ENCODE measurements at regions not wholly inside any gene's neighbourhood (a gene's known extent, or its start where the extent isn't known, plus 50 kb on each side); places are given as distances from the start of the nearest gene placed in this dataset.

DNA sequence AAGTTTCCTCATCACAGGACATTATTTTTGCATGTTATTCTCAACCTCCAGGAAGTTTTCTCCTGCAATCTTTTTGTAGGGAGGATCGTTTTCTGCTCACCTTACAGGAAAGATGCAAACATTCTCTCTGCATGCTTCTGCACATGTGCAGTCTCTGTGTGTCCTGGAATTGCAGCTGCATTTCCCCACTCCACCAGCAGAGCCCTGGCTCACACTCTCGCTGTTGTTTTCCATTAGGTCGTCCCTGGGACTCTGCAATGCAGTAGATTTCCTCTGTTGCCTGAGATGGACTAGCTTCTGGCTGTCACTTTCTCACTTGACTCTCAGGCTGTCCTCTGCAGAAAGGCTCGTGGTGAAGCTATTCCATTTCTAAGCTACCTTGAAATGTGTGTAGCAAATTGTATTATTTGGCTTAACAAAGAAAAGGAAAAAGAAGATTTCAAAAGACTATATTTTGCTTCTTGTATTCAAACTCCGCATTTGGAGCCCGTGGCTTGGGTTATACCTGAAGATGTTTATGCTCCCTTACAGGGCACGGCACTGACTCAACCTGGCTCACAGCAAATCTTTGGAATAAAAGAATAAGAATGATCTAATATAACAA lies 346.7 kb downstream of the RAD51AP2 start:
- Mint-ChIP-seq H3K4me3 (no peak overlapping the region), H3K4me1 (ENCODE audit: low read depth) (no peaks in the 10 kb centered on the region), H3K27ac (no peak overlapping the region), H3K9me3 (no peaks in the 10 kb centered on the region), H3K36me3 (ENCODE audit: low read depth) (no peaks in the 10 kb centered on the region), H3K27me3 (no peaks in the 10 kb centered on the region)
- intact Hi-C loops (cut with micrococcal nuclease), result no loop called here

DNA sequence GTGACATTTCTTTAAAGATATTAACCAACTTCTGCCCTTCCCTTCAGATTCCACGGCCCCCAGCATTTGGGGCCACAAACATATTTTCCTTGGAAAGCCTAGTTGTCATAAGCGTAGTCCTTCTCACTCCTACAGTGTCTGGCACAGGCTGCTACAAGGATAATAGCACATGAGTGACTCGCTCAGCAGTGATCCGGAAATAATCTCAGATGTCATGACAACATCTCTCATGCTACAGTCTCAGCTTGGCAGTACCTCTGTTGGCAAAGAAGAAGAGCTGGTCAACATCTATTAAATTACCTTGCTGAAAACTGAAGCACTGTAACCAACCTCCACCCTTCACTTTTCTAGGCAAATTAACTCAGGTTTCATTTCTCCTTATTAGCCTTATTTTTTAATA lies 351.7 kb downstream of the RAD51AP2 start:
- intact Hi-C loops (cut with micrococcal nuclease), result no loop called here
- H3K27ac Mint-ChIP-seq, result no peak overlapping the region
- H3K4me3 Mint-ChIP-seq, result no peak overlapping the region
- no peaks in the 10 kb centered on the region for H3K36me3 Mint-ChIP-seq (ENCODE audit: low read depth)
- no peaks in the 10 kb centered on the region for H3K4me1 Mint-ChIP-seq (ENCODE audit: low read depth)
- H3K9me3 Mint-ChIP-seq, result no peaks in the 10 kb centered on the region
- H3K27me3 Mint-ChIP-seq, result no peaks in the 10 kb centered on the region

DNA sequence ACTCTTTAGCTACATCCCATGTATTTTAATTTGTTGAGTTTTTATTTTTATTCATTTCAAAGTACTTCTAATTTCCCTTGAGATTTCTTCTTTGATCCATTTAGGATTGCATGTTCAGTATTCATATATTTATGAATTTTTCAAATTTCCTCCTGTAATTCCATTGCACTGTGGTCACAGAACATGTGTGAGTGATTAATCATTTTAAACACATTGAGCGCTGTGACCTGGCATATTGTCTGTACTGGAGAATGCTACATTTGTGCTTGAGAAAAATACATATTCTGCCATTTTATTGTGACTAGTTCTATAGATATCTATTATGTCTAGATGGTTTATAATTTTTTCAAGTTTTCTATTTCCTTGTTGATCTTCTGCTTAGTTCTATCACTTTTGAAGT lies 353.7 kb downstream of the RAD51AP2 start:
- Mint-ChIP-seq H3K4me1 (ENCODE audit: low read depth) (no peaks in the 10 kb centered on the region), H3K9me3 (no peaks in the 10 kb centered on the region), H3K36me3 (ENCODE audit: low read depth) (no peaks in the 10 kb centered on the region), H3K27me3 (no peaks in the 10 kb centered on the region), H3K4me3 (no peak overlapping the region), H3K27ac (no peak overlapping the region)
- intact Hi-C loops (cut with micrococcal nuclease), result no loop called here

DNA sequence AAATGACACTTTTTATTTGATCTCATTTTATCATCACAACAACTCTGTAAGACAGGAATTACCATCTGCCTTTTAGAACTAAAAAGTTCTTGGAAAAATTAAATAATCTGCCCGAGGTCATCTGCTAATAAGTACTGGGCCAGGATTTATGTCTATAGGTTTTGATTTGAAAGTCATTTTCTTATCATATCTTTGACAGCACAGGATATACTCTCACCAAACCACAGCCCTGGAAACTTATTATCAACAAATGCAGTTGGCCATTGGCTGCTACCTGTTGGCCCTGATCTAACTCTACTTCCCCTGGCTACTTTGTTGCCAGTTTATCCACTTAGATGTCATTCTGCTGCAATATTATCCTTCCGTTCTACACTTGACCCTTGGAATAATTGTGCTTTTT lies 354.6 kb downstream of the RAD51AP2 start:
- H3K4me3 Mint-ChIP-seq, result no peak overlapping the region
- no peaks in the 10 kb centered on the region for H3K9me3 Mint-ChIP-seq
- no peak overlapping the region for H3K27ac Mint-ChIP-seq
- H3K36me3 Mint-ChIP-seq (ENCODE audit: low read depth), result no peaks in the 10 kb centered on the region
- no peaks in the 10 kb centered on the region for H3K4me1 Mint-ChIP-seq (ENCODE audit: low read depth)
- no peaks in the 10 kb centered on the region for H3K27me3 Mint-ChIP-seq
- intact Hi-C loops (cut with micrococcal nuclease), result no loop called here

DNA sequence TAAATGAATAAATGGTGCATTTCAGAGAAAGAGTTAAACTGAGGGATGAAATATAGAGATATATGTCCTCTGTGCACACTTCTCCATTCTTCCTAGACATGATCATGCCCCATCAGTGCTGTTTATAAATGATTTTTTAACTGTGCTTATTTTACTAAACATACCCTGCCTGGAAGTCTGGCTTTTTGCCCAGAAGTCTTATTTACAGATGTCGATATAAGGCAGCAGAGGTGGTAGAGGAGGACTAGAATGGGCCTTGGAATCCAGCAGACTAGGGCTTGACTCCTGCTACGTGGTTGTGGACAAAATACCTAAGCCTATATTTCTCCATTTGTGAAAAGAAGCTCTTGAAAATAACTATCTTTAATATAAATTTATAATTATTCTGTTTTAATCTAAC lies 355.5 kb downstream of the RAD51AP2 start:
- H3K9me3 Mint-ChIP-seq, result no peaks in the 10 kb centered on the region
- H3K27ac Mint-ChIP-seq, result no peak overlapping the region
- no peaks in the 10 kb centered on the region for H3K27me3 Mint-ChIP-seq
- intact Hi-C loops (cut with micrococcal nuclease), result no loop called here
- no peak overlapping the region for H3K4me3 Mint-ChIP-seq
- no peaks in the 10 kb centered on the region for H3K4me1 Mint-ChIP-seq (ENCODE audit: low read depth)
- H3K36me3 Mint-ChIP-seq (ENCODE audit: low read depth), result no peaks in the 10 kb centered on the region

DNA sequence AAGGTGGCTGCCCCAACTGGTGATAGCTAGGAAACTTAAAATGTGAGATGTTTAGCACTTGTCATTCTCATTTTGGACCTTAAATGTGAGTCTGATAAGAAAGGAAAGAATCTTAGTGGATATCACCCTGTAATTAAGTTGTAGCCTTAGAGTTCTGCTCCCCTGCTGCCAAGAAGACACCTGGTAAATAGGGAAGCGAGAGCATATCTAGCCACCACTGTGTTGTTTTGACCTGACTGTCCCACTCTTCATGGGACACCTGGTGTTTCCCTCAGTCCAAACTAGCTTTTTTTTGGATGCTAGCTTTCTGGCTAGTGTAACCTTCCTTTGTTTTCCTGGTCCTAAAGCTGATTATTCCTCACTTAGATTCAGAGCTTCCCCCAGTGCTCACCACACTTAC lies 357.6 kb downstream of the RAD51AP2 start:
- Mint-ChIP-seq H3K9me3 (no peaks in the 10 kb centered on the region), H3K4me1 (ENCODE audit: low read depth) (no peaks in the 10 kb centered on the region), H3K27ac (no peak overlapping the region), H3K36me3 (ENCODE audit: low read depth) (no peaks in the 10 kb centered on the region), H3K4me3 (no peak overlapping the region), H3K27me3 (no peaks in the 10 kb centered on the region)
- intact Hi-C loops (cut with micrococcal nuclease), result no loop called here

DNA sequence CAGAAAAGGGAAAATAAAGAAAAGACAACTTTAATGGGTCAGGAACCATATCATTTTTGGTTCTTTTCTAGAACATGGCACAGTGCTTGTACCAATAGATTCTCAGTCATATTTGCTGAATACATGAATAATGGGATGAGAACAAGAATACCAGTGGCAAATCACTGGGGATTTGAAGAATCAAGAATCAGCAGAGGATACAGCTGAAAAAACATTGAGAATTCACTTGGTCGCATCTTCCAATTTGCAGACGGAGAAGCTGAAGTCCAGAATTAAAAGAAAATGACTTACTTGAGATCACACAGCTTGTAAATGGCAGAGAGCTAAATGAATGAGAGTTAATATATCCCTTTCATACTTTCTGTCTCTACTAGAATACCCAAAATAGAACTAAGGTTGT lies 362.2 kb downstream of the RAD51AP2 start:
- H3K36me3 Mint-ChIP-seq (ENCODE audit: low read depth), result no peaks in the 10 kb centered on the region
- H3K9me3 Mint-ChIP-seq, result no peaks in the 10 kb centered on the region
- H3K4me3 Mint-ChIP-seq, result no peak overlapping the region
- intact Hi-C loops (cut with micrococcal nuclease), result no loop called here
- H3K27ac Mint-ChIP-seq, result no peak overlapping the region
- no peaks in the 10 kb centered on the region for H3K4me1 Mint-ChIP-seq (ENCODE audit: low read depth)
- H3K27me3 Mint-ChIP-seq, result no peaks in the 10 kb centered on the region

DNA sequence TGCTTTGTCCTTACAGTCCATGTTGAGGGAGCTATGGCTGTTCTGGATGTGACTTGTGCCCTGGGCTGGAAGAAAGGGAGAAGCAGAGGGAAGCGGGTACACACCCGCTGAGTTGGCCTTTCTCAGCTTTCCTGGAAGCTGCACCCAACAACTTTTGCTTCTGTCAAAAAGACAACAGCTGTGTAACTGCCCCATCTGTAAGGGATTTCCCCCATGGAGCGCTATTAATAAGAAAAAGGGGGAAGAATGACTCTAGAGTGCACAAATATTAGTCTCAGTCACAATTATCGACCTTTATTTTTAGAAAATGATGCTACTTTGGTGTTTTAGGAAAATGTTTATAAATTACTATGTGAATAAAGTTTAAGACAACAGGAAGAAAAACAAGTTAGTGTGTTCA lies 368.3 kb downstream of the RAD51AP2 start:
- intact Hi-C loops (cut with micrococcal nuclease), result loop anchor here (2.0 kb wide), 1 partner anchor 377 kb away; no protein-coding TSS in a partner anchor
- Mint-ChIP-seq H3K36me3 (ENCODE audit: low read depth) (no peaks in the 10 kb centered on the region), H3K27ac (no peak overlapping the region), H3K4me1 (ENCODE audit: low read depth) (no peaks in the 10 kb centered on the region), H3K4me3 (no peak overlapping the region), H3K27me3 (no peaks in the 10 kb centered on the region), H3K9me3 (no peaks in the 10 kb centered on the region)

DNA sequence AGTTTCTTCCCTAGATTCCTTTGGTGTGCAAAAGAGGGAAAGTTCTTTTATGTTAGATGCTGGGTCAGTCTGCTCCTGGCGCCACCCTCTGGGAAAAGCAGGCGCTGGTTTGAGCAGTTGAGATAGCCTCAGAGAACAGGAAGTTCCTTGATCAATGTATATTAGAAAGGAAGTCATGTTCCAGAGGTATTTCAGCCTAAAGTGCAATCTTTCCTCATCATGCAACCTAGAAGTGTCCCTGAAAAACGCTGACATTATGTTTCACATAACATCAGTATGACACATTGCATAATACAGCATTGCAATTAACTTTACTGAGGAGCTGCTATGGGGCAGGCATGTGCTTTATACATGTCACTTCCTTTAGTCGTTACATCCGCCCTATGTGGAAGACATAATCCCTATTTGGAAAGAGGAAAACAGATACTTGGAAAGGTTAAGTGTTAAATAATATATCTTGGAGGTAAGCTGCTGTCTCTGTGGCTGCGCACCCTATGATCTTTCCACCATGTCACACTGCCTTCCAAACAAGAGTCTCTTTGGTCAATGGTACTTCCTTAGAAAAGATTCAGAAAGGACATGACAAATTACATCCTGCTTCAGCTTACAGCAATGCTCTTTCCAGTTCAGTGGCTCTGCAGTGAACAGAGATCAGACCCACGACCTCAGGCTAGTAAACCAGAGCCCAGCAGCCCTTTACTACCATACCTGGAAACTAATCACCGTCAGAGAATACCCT lies 369.7 kb downstream of the RAD51AP2 start:
- Mint-ChIP-seq H3K27ac (no peak overlapping the region), H3K36me3 (ENCODE audit: low read depth) (no peaks in the 10 kb centered on the region), H3K27me3 (no peaks in the 10 kb centered on the region), H3K9me3 (no peaks in the 10 kb centered on the region), H3K4me3 (no peak overlapping the region), H3K4me1 (ENCODE audit: low read depth) (no peaks in the 10 kb centered on the region)
- intact Hi-C loops (cut with micrococcal nuclease), result loop anchor here (2.0 kb wide), 1 partner anchor 376 kb away; no protein-coding TSS in a partner anchor

DNA sequence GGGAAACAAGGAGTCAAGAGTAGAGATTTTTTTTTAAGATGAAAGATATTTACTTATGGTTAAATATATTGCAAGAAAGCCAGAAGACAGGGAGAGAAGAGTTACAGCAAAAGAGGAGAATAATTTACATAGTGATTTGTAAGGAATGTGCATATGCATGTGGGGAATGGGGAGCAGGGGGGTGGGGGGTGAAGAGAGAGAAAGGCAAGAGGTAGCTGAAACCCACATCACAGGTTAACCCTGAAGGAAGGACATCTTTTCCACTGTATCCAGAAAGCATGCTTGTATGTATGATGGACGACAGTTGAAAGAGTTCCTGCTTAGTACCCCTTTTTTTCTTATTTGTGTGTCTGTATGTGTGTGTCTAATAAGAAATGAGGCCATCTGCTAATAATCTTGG lies 371.9 kb downstream of the RAD51AP2 start:
- H3K4me3 Mint-ChIP-seq, result no peak overlapping the region
- H3K27me3 Mint-ChIP-seq, result no peaks in the 10 kb centered on the region
- H3K27ac Mint-ChIP-seq, result no peak overlapping the region
- H3K4me1 Mint-ChIP-seq (ENCODE audit: low read depth), result no peaks in the 10 kb centered on the region
- H3K36me3 Mint-ChIP-seq (ENCODE audit: low read depth), result no peaks in the 10 kb centered on the region
- no peaks in the 10 kb centered on the region for H3K9me3 Mint-ChIP-seq
- intact Hi-C loops (cut with micrococcal nuclease), result no loop called here

DNA sequence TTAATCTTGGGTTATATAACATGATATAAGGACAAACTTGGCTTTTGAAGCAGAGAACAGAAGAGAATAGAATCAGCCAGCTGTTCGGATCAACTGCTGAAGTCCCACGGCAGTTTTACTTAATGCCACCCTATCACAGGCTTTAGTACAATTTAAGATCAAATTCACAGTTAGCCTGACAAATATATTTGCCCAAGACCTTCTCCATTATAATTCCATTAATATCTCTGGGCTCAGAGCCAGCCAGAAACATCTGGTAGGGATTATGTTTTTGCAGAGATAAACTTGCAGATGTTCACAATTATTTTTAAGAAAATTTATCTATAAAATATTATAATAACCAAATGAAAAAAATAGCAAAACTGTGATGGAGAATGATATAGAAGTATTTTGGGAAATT lies 381.4 kb downstream of the RAD51AP2 start:
- H3K4me3 Mint-ChIP-seq, result no peak overlapping the region
- no peak overlapping the region for H3K27ac Mint-ChIP-seq
- intact Hi-C loops (cut with micrococcal nuclease), result no loop called here
- no peaks in the 10 kb centered on the region for H3K9me3 Mint-ChIP-seq
- no peaks in the 10 kb centered on the region for H3K4me1 Mint-ChIP-seq (ENCODE audit: low read depth)
- no peaks in the 10 kb centered on the region for H3K27me3 Mint-ChIP-seq
- no peaks in the 10 kb centered on the region for H3K36me3 Mint-ChIP-seq (ENCODE audit: low read depth)

DNA sequence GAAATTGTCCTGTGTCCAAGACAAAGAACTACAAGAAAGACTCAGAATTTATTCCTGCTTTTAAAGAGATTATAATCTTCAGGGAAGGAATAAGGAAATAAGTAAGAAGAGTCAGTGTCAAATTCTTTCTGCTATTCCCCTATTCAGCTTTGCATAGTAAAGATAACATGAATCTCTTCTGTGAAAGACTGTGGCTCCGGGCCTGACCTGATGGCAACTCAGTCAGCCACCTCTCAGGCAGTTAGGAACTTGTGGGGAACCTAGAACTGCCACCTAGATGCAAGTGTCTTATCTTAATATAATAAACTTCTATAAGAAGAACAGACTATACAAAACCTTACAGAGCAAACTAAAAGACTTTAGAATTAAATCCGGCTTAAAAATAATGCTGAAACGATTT lies 382.0 kb downstream of the RAD51AP2 start:
- Mint-ChIP-seq H3K27ac (no peak overlapping the region), H3K36me3 (ENCODE audit: low read depth) (no peaks in the 10 kb centered on the region), H3K4me1 (ENCODE audit: low read depth) (no peaks in the 10 kb centered on the region), H3K4me3 (no peak overlapping the region), H3K27me3 (no peaks in the 10 kb centered on the region), H3K9me3 (no peaks in the 10 kb centered on the region)
- intact Hi-C loops (cut with micrococcal nuclease), result no loop called here

DNA sequence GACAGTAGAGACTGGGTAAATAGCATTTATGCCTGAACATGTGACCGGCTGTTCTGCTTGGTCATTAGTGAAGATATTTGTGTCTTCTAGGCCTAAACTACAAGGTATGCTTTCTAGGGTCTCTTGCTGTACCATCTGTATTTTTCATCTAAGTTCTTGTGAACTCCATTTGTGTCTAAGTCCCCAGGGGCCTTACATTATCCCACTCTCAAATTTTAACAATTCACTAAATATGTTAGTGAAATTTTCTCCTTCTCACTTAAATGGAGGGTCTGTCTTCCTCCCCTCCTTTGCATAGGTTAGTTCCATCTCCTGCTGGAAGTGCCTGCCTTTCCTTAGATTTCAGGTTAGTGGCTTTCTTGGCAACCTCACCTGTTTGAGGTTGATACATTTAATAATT lies 382.6 kb downstream of the RAD51AP2 start:
- H3K4me1 Mint-ChIP-seq (ENCODE audit: low read depth), result no peaks in the 10 kb centered on the region
- intact Hi-C loops (cut with micrococcal nuclease), result no loop called here
- no peak overlapping the region for H3K4me3 Mint-ChIP-seq
- no peaks in the 10 kb centered on the region for H3K9me3 Mint-ChIP-seq
- H3K36me3 Mint-ChIP-seq (ENCODE audit: low read depth), result no peaks in the 10 kb centered on the region
- no peak overlapping the region for H3K27ac Mint-ChIP-seq
- no peaks in the 10 kb centered on the region for H3K27me3 Mint-ChIP-seq

DNA sequence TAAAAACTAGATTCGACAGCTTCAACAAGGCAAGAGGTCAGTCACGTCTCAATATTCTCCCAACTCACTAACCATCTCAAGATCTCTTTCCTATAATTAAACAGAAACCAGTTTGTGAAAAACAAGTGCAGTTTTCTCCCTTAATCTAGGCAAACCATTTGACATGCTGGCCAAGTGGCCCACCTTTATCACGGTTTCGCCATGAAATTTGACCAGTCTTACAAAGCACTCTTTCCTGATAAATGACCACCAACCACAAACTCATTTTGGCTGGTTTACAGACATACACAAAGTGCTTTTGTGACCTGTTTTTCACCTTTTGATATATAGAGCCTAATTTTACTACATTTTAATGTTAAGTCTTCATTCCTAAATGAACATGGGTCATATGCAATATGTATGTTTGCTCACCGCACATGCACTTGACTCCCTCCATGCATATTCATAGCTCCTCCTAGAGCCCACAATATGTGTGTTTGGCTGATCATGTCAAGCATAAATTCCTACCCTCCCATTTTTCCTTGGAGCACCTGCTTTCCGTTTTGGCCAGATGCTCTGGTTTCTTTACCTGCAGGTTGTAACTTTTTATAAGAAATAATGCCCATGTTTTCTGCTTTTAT lies 385.1 kb downstream of the RAD51AP2 start:
- no peak overlapping the region for H3K27ac Mint-ChIP-seq
- no peaks in the 10 kb centered on the region for H3K27me3 Mint-ChIP-seq
- no peak overlapping the region for H3K4me3 Mint-ChIP-seq
- no peaks in the 10 kb centered on the region for H3K36me3 Mint-ChIP-seq (ENCODE audit: low read depth)
- H3K9me3 Mint-ChIP-seq, result no peaks in the 10 kb centered on the region
- intact Hi-C loops (cut with micrococcal nuclease), result no loop called here
- H3K4me1 Mint-ChIP-seq (ENCODE audit: low read depth), result no peaks in the 10 kb centered on the region

Measured in dendritic cell treated with granulocyte-macrophage colony-stimulating factor and Interleukin-4, amounts not matched to agents 40 ng/mL and 50 ng/mL, for 4 days (primary cell).